ENCODE measurements at regions not wholly inside any gene's neighbourhood (a gene's known extent, or its start where the extent isn't known, plus 50 kb on each side); places are given as distances from the start of the nearest gene placed in this dataset.

- ATAC-seq (ENCODE audit: low read depth), result no peak
- intact Hi-C loops (cut with micrococcal nuclease), result no loop called here
These were observed 397.1 kb upstream of the CDH20 start for GRCh38 chr18:60936101-60936500.

More at GRCh38 chr18:60936101-60936500, 397.1 kb upstream of the CDH20 start:
- dilution Hi-C loops (cut with HindIII; ENCODE audit: low sequenced_read_pairs, unreplicated experiment), result no loop called here
- POLR2A ChIA-PET (ENCODE audit: unreplicated experiment), result no interaction called here
- DNase-seq, result no peak
- no peaks in the 10 kb centered on the region for H4K20me1 ChIP-seq (ENCODE audit: insufficient read depth, low read length)
- H2AK5ac ChIP-seq (ENCODE audit: low read depth, low read length), result no peak overlapping the region
- H2BK15ac ChIP-seq (ENCODE audit: low read depth, low read length), result no peak overlapping the region
- no peak overlapping the region for H3K23ac ChIP-seq (ENCODE audit: low read depth, low read length)
- no peak overlapping the region for H4K5ac ChIP-seq (ENCODE audit: low read depth, low read length)
- H2BK20ac ChIP-seq (ENCODE audit: low read depth, low read length), result no peak overlapping the region
- no peaks in the 10 kb centered on the region for H3K36me3 ChIP-seq (ENCODE audit: control insufficient read depth, insufficient read depth, low read length)
- no peak overlapping the region for H2BK120ac ChIP-seq (ENCODE audit: low read depth, low read length)
- no peak overlapping the region for H4K8ac ChIP-seq (ENCODE audit: low read depth in 2 of 2, low read length in 2 of 2)
- H3K9me1 ChIP-seq (ENCODE audit: insufficient read depth, low read length), result no peaks in the 10 kb centered on the region
- H3K4me2 ChIP-seq (ENCODE audit: low read depth, low read length), result no peak overlapping the region
- CTCF ChIA-PET, result no interaction called here
- no peaks in the 10 kb centered on the region for H3K27me3 ChIP-seq (ENCODE audit: control insufficient read depth, insufficient read depth, low read length)
- H4K91ac ChIP-seq (ENCODE audit: insufficient read depth, low read depth, low read length), result no peak overlapping the region
- no peaks in the 10 kb centered on the region for H3K9me3 ChIP-seq (ENCODE audit: control insufficient read depth, insufficient read depth, low read length)
- H2AK9ac ChIP-seq (replicated peaks; ENCODE audit: low read depth, low read length, poor library complexity), result no peak overlapping the region
- H3K56ac ChIP-seq (ENCODE audit: extremely low read depth, insufficient read depth, low read length), result no peak overlapping the region
- TF ChIP-seq ELK1 (IDR thresholded peaks at IDR 0.05; ENCODE audit: borderline replicate concordance, low read depth, low read length) (no peak), USF2 (IDR thresholded peaks at IDR 0.05; ENCODE audit: low read depth, low read length) (no peak), BHLHE40 (IDR thresholded peaks at IDR 0.05; ENCODE audit: low read depth, low read length) (no peak), RFX5 (IDR thresholded peaks at IDR 0.05; ENCODE audit: low read depth, low read length) (no peak), MAZ (IDR thresholded peaks at IDR 0.05; ENCODE audit: borderline replicate concordance, low read depth, low read length) (no peak), MAFK (IDR thresholded peaks at IDR 0.05; ENCODE audit: low read depth, low read length) (no peak), FOS (IDR thresholded peaks at IDR 0.05; ENCODE audit: low read depth, low read length) (no peak), SMC3 (IDR thresholded peaks at IDR 0.05; ENCODE audit: low read depth, low read length) (no peak), NFE2L2 (IDR thresholded peaks at IDR 0.05; ENCODE audit: low read depth, low read length) (no peak), CEBPB (IDR thresholded peaks at IDR 0.05; ENCODE audit: low read depth, low read length) (no peak), CHD1 (IDR thresholded peaks at IDR 0.05; ENCODE audit: low read depth, low read length) (no peak), RAD21 (IDR thresholded peaks at IDR 0.05; ENCODE audit: low read length) (no peak), POLR2A (IDR thresholded peaks at IDR 0.05; ENCODE audit: low read depth, low read length) (no peak), MXI1 (IDR thresholded peaks at IDR 0.05; ENCODE audit: borderline replicate concordance, low read depth, low read length) (no peak), RCOR1 (IDR thresholded peaks at IDR 0.05; ENCODE audit: insufficient replicate concordance, low read length) (no peak), CTCF (conservative IDR thresholded peaks at IDR 0.05; ENCODE audit: low read depth, low read length) (no peak)
- H3K79me1 ChIP-seq (ENCODE audit: low read depth in 1 of 2, low read length in 2 of 2), result no peaks in the 10 kb centered on the region
- no peak overlapping the region for H2BK5ac ChIP-seq (ENCODE audit: low read depth, low read length, poor library complexity, severe bottlenecking)
- no peak overlapping the region for H2AFZ ChIP-seq (replicated peaks; ENCODE audit: low read length, poor library complexity)
- no peak overlapping the region for H3K4me3 ChIP-seq (ENCODE audit: insufficient read depth, low read depth, low read length)
- H3K14ac ChIP-seq (replicated peaks; ENCODE audit: low read depth, low read length), result no peak overlapping the region
- H3K18ac ChIP-seq (ENCODE audit: low read depth, low read length), result no peak overlapping the region
- BruUV-seq (replicated peaks), result no TSS peak
- H3K27ac ChIP-seq (ENCODE audit: insufficient read depth, low read length), result no peak overlapping the region
- no peaks in the 10 kb centered on the region for H3K4me1 ChIP-seq (ENCODE audit: control insufficient read depth, insufficient read depth, low read length)
- no peak overlapping the region for H3K9ac ChIP-seq (ENCODE audit: low read depth, low read length)
- no peak overlapping the region for H3K4ac ChIP-seq (ENCODE audit: low read depth, low read length)
- in situ Hi-C loops (cut with MboI; ENCODE audit: low sequenced_read_pairs), result no loop called here

Data from IMR-90 (cell line).